NT2/D1 (cell line): ENCODE measurements at regions not wholly inside any gene's neighbourhood (a gene's known extent, or its start where the extent isn't known, plus 50 kb on each side); places are given as distances from the start of the nearest gene placed in this dataset.

ENCODE experiments used
- SUZ12 ChIP-seq: IDR thresholded peaks from 2 replicates; pipeline ENCODE4 v1.6.1; 2011; ENCODE audit not compliant: insufficient read length, insufficient read depth; ENCODE audit errors: extremely low read depth
- YY1 ChIP-seq: IDR thresholded peaks from 2 replicates; pipeline ENCODE4 v1.6.1; 2011; ENCODE audit not compliant: insufficient read length, insufficient read depth
- ZNF274 ChIP-seq: IDR thresholded peaks from 2 replicates; pipeline ENCODE4 v1.6.1; 2011; ENCODE audit warnings: mild to moderate bottlenecking, low read depth, low read length

- TF ChIP-seq YY1 (no peak), ZNF274 (no peak), SUZ12 (no peak)
Measured at GRCh38 chr6:28709478-28710349, 184.0 kb downstream of the GPX5 start.
